ENCODE measurements at regions not wholly inside any gene's neighbourhood (a gene's known extent, or its start where the extent isn't known, plus 50 kb on each side); places are given as distances from the start of the nearest gene placed in this dataset.

DNA sequence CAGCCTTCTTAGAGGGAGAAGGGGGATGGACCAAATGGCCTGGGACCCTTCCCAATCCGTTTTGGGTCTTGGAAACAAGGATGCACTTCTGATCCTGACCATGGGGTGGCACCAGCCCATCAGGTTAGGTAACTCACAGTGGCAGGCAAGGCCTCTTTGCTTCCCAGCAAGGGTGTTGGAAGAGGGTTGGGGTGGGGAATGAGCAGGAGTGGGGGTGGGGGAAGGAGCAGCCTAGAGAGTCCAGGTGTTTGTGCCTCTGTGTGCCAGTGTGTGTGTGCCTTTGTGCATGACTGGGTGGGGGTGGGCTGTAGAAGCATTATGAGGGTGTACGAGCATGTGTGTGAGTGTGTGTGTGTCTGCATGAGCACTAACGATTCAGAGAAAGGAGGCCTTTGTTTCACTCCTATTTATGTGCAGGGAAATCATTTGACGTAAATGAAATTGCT, 213.1 kb downstream of the INSC start:
- TF ChIP-seq CTCF (IDR thresholded peaks at IDR 0.05) (peak in 3 of 4 experiments; percentile 15 to 34 (median 31)), POLR2A (IDR thresholded peaks at IDR 0.05) (no peak)
